B cell (primary cell): ENCODE measurements at regions not wholly inside any gene's neighbourhood (a gene's known extent, or its start where the extent isn't known, plus 50 kb on each side); places are given as distances from the start of the nearest gene placed in this dataset.
"Not testable (repeated sequence)": the region's sequence is repeated elsewhere in the genome, so short reads cannot be mapped to it uniquely, and the experiment has no call there.

Experiments
- CTCF ChIP-seq: fragments of 200-600 bp; IDR thresholded peaks from one replicate; pipeline ENCODE4 v1.8.0; 2022; ENCODE audit warnings: antibody characterized with exemption, mild to moderate bottlenecking
- EZH2 ChIP-seq: IDR thresholded peaks from 2 replicates; pipeline ENCODE4 v1.6.1; 2012; ENCODE audit warnings: borderline replicate concordance, low read depth, mild to moderate bottlenecking, moderate library complexity, low read length; ENCODE audit not compliant: insufficient read depth, poor library complexity, severe bottlenecking

DNA sequence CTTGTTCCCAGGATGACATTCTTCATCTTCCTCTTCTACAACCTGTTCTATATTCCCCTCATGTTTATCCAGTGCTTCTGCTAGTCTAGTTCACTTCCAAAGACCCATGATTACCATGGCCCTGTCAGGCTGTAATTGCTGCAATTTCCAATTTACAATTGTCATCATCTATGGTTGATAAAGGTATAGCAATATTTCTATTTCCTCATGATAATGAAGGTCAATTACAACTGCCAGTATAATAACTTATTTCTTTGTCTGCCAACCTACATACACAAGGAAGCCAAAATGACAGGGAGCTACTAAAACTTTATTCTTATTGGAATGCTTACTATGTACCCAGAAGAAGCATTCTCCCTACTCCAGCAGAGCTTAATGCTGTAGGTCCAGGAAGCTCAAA is 410.3 kb downstream of the OR4F29 start:
- not testable (repeated sequence) for TF ChIP-seq CTCF, EZH2
